ENCODE measurements at regions not wholly inside any gene's neighbourhood (a gene's known extent, or its start where the extent isn't known, plus 50 kb on each side); places are given as distances from the start of the nearest gene placed in this dataset.

DNA sequence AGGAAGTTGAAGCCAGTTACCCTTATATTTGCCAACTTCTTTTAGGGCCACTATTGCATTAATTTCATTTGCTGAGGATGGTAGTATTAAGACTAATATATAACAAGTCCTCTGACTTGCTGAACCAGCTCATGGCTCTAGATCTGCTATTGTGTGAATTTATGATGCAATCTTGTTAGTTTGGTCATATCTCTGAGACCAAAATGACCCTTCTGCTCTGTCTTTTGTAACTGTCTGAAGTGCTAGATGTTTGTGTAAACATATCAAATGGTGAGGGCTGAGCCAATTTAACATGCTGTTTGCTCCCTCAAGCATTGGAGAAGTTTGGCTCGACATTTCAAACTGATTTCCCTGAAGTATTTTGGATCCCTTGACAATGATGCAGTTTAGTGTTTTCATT lies 106.9 kb upstream of the PTGFR start:
- TF ChIP-seq CTCF (IDR thresholded peaks at IDR 0.05 in 2 of 3, conservative IDR thresholded peaks at IDR 0.05 in 1 of 3; ENCODE audit: insufficient read depth in 2 of 3, low read depth in 1 of 3, low read length in 3 of 3) (no peak), SMC3 (conservative IDR thresholded peaks at IDR 0.05; ENCODE audit: insufficient read depth, low read depth, low read length) (no peak), NR2C2 (CRISPR knock-in tag; IDR thresholded peaks at IDR 0.05) (no peak), NR2C2 (tag; IDR thresholded peaks at IDR 0.05) (no peak), ZNF184 (CRISPR knock-in tag; IDR thresholded peaks at IDR 0.05) (no peak), PHF20 (IDR thresholded peaks at IDR 0.05; ENCODE audit: partially characterized antibody) (no peak), TEAD2 (tag; IDR thresholded peaks at IDR 0.05) (no peak)
- TF ChIP-seq, protein P1, sequence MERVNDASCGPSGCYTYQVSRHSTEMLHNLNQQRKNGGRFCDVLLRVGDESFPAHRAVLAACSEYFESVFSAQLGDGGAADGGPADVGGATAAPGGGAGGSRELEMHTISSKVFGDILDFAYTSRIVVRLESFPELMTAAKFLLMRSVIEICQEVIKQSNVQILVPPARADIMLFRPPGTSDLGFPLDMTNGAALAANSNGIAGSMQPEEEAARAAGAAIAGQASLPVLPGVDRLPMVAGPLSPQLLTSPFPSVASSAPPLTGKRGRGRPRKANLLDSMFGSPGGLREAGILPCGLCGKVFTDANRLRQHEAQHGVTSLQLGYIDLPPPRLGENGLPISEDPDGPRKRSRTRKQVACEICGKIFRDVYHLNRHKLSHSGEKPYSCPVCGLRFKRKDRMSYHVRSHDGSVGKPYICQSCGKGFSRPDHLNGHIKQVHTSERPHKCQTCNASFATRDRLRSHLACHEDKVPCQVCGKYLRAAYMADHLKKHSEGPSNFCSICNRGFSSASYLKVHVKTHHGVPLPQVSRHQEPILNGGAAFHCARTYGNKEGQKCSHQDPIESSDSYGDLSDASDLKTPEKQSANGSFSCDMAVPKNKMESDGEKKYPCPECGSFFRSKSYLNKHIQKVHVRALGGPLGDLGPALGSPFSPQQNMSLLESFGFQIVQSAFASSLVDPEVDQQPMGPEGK (CRISPR knock-in tag; IDR thresholded peaks at IDR 0.05; ENCODE audit: borderline replicate concordance) = no peak

Measured in K562 (cell line).